OCI-LY3 (cell line): ENCODE measurements at regions not wholly inside any gene's neighbourhood (a gene's known extent, or its start where the extent isn't known, plus 50 kb on each side); places are given as distances from the start of the nearest gene placed in this dataset.

Source experiments
- EZH2phosphoT487 ChIP-seq: fragments of 200-600 bp; shearing (Covaris generic); IDR thresholded peaks from 2 replicates; pipeline ENCODE4 v1.6.1; 2018; ENCODE audit warnings: antibody characterized with exemption, mixed run types, low read depth
- TF ChIP-seq, protein P1 (sequence below): fragments of 200-600, 300-600 bp; sonication (generic); IDR thresholded peaks from 2 replicates; pipeline ENCODE4 v1.5.1; 2014; ENCODE audit warnings: antibody characterized with exemption, low read length, low read depth

DNA sequence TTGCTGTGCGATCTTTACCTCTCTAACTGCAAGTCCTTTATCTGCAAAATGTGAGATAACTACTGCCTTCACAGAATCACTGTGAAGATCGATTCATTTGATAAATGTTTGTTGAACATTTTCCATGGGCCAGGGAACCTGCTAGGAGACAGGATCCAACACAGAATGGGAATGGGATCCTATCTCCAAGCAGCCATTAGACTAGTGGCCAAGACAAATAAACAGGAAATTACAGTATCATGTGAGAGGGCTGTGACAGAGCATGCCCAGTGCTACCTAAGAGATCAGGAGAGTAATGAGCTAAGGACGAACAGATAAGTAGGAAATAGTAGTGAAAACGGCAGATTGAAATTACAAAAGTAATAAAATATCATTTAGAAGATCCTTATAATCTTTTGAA, 105.7 kb downstream of the GRIN2B start:
- TF ChIP-seq, protein P1, sequence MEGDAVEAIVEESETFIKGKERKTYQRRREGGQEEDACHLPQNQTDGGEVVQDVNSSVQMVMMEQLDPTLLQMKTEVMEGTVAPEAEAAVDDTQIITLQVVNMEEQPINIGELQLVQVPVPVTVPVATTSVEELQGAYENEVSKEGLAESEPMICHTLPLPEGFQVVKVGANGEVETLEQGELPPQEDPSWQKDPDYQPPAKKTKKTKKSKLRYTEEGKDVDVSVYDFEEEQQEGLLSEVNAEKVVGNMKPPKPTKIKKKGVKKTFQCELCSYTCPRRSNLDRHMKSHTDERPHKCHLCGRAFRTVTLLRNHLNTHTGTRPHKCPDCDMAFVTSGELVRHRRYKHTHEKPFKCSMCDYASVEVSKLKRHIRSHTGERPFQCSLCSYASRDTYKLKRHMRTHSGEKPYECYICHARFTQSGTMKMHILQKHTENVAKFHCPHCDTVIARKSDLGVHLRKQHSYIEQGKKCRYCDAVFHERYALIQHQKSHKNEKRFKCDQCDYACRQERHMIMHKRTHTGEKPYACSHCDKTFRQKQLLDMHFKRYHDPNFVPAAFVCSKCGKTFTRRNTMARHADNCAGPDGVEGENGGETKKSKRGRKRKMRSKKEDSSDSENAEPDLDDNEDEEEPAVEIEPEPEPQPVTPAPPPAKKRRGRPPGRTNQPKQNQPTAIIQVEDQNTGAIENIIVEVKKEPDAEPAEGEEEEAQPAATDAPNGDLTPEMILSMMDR: no peak
- no peak for TF ChIP-seq EZH2phosphoT487
